Upper lobe of left lung (tissue), 4 donors: ENCODE measurements at regions not wholly inside any gene's neighbourhood (a gene's known extent, or its start where the extent isn't known, plus 50 kb on each side); places are given as distances from the start of the nearest gene placed in this dataset.

Source experiments
- POLR2A ChIP-seq, 4 donors: fragments of 450-650 bp; IDR thresholded peaks; one replicate each; pipeline ENCODE4 v1.5.1; 2016 to 2017; ENCODE audit warnings: antibody characterized with exemption in 4 of 4, mild to moderate bottlenecking in 2 of 4
- TF ChIP-seq, protein P1 (sequence below), 6 experiments: fragments of 450-650 bp in 4 of 6; fragments of 200-600 bp in 2 of 6; sonication (generic) in 2 of 6; IDR thresholded peaks; one replicate each; pipeline ENCODE4 v1.5.1; 2016 to 2019; ENCODE audit warnings: antibody characterized with exemption in 6 of 6

- TF ChIP-seq, protein P1, sequence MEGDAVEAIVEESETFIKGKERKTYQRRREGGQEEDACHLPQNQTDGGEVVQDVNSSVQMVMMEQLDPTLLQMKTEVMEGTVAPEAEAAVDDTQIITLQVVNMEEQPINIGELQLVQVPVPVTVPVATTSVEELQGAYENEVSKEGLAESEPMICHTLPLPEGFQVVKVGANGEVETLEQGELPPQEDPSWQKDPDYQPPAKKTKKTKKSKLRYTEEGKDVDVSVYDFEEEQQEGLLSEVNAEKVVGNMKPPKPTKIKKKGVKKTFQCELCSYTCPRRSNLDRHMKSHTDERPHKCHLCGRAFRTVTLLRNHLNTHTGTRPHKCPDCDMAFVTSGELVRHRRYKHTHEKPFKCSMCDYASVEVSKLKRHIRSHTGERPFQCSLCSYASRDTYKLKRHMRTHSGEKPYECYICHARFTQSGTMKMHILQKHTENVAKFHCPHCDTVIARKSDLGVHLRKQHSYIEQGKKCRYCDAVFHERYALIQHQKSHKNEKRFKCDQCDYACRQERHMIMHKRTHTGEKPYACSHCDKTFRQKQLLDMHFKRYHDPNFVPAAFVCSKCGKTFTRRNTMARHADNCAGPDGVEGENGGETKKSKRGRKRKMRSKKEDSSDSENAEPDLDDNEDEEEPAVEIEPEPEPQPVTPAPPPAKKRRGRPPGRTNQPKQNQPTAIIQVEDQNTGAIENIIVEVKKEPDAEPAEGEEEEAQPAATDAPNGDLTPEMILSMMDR (IDR thresholded peaks at IDR 0.05) = no peak
- TF ChIP-seq POLR2A (IDR thresholded peaks at IDR 0.05) = no peak
Observed at GRCh38 chr6:81172056-81172740, 580.3 kb downstream of the TENT5A start.
